SJSA1 (cell line): ENCODE measurements at regions not wholly inside any gene's neighbourhood (a gene's known extent, or its start where the extent isn't known, plus 50 kb on each side); places are given as distances from the start of the nearest gene placed in this dataset.
A peak's percentile ranks its signal among the peaks of the same experiment; 100 is the strongest.

ENCODE experiments used
- DNase-seq, 2 experiments: peaks; one replicate each; pipeline ENCODE4 v3.0.0-alpha.2; 2015 to 2020; ENCODE audit warnings: low spot score in 2 of 2, low read depth in 1 of 2
- H3K27ac ChIP-seq: fragments of 250-450 bp; sonication (Bioruptor Pico); 2 replicates; pipeline ENCODE4 v1.5.1; 2020; ENCODE audit warnings: mild to moderate bottlenecking, moderate library complexity
- H3K27me3 ChIP-seq: fragments of 250-450 bp; sonication (Bioruptor Pico); replicated peaks from 2 replicates; pipeline ENCODE4 v1.5.1; 2020; ENCODE audit warnings: mild to moderate bottlenecking, moderate library complexity
- H3K36me3 ChIP-seq: fragments of 250-450 bp; sonication (Bioruptor Pico); 2 replicates; pipeline ENCODE4 v1.5.1; 2020; ENCODE audit warnings: mild to moderate bottlenecking
- H3K4me1 ChIP-seq: fragments of 250-450 bp; sonication (Bioruptor Pico); replicated peaks from 2 replicates; pipeline ENCODE4 v1.6.1; 2021; ENCODE audit warnings: mild to moderate bottlenecking
- H3K4me3 ChIP-seq: fragments of 250-450 bp; sonication (Bioruptor Pico); 2 replicates; pipeline ENCODE4 v1.5.1; 2020; ENCODE audit warnings: mild to moderate bottlenecking
- H3K9me3 ChIP-seq: fragments of 250-450 bp; sonication (Bioruptor Pico); replicated peaks from 2 replicates; pipeline ENCODE4 v1.5.1; 2020; ENCODE audit warnings: mild to moderate bottlenecking

DNA sequence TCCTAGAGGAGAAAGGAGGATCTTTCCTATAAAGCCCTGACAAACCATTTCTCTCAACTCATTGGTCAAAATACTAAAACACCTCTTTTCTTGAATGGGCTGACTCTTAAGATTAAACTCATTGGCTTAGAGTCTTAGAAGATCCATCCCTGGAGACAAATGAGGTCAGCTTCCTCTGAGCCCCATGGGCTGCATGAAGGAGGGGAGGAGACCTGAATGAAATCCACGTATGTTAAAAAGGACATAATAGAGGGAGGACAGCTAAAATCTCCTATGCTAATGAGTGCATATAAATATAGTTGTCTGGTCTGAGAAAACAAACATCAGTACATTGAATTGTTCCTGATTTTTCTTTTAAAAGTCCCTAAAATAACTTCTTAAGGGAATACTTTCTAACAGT lies 255.0 kb downstream of the TBL1XR1 start:
- H3K36me3 ChIP-seq = no peaks in the 10 kb centered on the region

GRCh38 chr3:176941689-176942088 lies 255.6 kb downstream of the TBL1XR1 start:
- no peak for DNase-seq

More for the DNA sequence above, 255.0 kb downstream of the TBL1XR1 start:
- H3K27ac ChIP-seq = no peak overlapping the region
- no peaks in the 10 kb centered on the region for H3K9me3 ChIP-seq
- H3K27me3 ChIP-seq = no peaks in the 10 kb centered on the region
- no peak for DNase-seq
- no peak overlapping the region for H3K4me3 ChIP-seq
- H3K4me1 ChIP-seq = no peaks in the 10 kb centered on the region

GRCh38 chr3:176939022-176939817 lies 258.1 kb downstream of the TBL1XR1 start:
- Histone ChIP-seq H3K27ac (no peak overlapping the region), H3K9me3 (no peaks in the 10 kb centered on the region), H3K36me3 (no peaks in the 10 kb centered on the region), H3K4me1 (no peaks in the 10 kb centered on the region), H3K27me3 (no peaks in the 10 kb centered on the region), H3K4me3 (no peak overlapping the region)
- DNase-seq = peak in 1 of 2 experiments; percentile 41

More at GRCh38 chr3:176941689-176942088, 255.6 kb downstream of the TBL1XR1 start:
- H3K27ac ChIP-seq = no peak overlapping the region
- H3K4me1 ChIP-seq = no peaks in the 10 kb centered on the region
- no peaks in the 10 kb centered on the region for H3K36me3 ChIP-seq
- no peaks in the 10 kb centered on the region for H3K27me3 ChIP-seq
- no peaks in the 10 kb centered on the region for H3K9me3 ChIP-seq
- no peak overlapping the region for H3K4me3 ChIP-seq

GRCh38 chr3:176937994-176938393 lies 259.3 kb downstream of the TBL1XR1 start:
- no peaks in the 10 kb centered on the region for H3K36me3 ChIP-seq
- no peak for DNase-seq
- no peak overlapping the region for H3K27ac ChIP-seq
- H3K4me1 ChIP-seq = no peaks in the 10 kb centered on the region
- no peaks in the 10 kb centered on the region for H3K9me3 ChIP-seq
- H3K4me3 ChIP-seq = no peak overlapping the region
- H3K27me3 ChIP-seq = no peaks in the 10 kb centered on the region

DNA sequence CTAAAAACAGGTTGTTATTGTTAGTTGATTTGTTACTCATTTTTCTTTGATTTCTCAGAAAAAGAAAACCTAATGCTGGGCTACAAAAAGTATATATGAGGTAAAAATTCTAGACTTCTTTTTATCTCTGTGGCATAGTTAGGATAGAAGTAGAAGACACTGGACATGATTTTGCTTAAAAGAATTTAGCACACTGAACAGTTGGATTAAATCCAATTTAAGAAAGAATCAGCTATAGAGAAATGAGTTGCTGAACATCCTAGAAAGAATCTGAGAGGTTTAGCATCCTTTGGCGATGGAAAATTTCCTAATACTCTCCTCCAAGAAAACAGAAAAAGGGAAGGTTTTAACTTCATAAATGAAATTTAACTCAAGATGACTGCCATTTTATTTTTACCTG lies 259.7 kb downstream of the TBL1XR1 start:
- H3K27ac ChIP-seq = no peak overlapping the region
- H3K9me3 ChIP-seq = no peaks in the 10 kb centered on the region
- no peaks in the 10 kb centered on the region for H3K27me3 ChIP-seq
- no peaks in the 10 kb centered on the region for H3K36me3 ChIP-seq
- H3K4me1 ChIP-seq = no peaks in the 10 kb centered on the region
- DNase-seq = no peak
- H3K4me3 ChIP-seq = no peak overlapping the region

DNA sequence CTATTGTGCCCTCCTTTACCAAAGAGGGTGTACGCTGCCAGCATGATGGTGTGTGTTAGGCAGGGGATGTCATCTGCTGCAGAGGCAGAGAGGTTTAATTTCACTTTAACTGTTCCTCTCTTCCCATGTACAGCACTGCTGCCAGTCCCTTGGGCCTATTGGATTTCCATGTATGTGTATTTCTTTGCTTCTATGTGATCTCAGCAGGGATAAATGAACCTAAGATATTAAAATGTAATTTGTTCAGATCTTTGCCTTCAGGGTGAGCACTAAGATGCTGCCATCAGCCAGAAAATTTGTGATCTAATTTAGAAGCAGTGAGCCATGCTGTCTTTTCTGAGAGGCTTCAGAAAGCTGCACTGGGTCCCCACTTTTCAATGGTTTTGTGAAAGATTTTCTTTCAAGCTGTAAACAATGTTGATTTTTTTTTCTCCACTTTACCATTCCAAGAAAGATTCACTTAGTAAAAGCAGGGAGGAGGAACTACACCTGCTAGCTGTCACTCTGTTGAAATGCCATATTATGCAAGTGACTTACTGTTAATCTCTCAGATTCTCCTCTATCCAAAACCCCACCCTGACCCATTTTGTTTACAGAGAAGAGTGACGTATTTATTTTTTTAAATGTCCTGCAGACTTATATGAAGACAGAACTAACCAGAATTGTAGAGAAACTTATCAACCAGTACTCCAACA lies 261.9 kb downstream of the TBL1XR1 start:
- Histone ChIP-seq H3K36me3 (no peaks in the 10 kb centered on the region), H3K4me3 (no peak overlapping the region), H3K27ac (no peak overlapping the region), H3K27me3 (no peaks in the 10 kb centered on the region), H3K4me1 (no peaks in the 10 kb centered on the region), H3K9me3 (no peaks in the 10 kb centered on the region)
- DNase-seq = no peak

DNA sequence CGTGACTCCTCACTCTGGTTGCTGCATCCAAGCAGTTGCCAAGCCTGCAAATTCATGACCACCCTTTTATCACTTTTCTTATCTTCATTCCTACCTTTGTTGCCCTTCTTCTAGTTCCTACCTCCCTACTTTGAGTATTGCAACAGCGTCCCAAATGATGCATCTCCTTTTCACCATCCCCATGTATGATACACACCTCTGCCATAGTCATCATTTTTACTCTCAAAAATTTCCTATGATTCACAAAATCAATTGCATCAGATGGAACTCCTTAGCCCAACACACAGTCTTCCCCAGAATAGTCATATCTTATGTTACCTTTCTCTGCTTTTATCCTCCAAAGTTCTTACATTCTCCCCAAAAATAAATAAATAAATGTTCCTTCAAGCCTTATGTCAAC lies 262.6 kb downstream of the TBL1XR1 start:
- no peaks in the 10 kb centered on the region for H3K4me1 ChIP-seq
- H3K4me3 ChIP-seq = no peak overlapping the region
- no peak for DNase-seq
- no peaks in the 10 kb centered on the region for H3K27me3 ChIP-seq
- H3K9me3 ChIP-seq = no peaks in the 10 kb centered on the region
- H3K36me3 ChIP-seq = no peaks in the 10 kb centered on the region
- no peak overlapping the region for H3K27ac ChIP-seq

DNA sequence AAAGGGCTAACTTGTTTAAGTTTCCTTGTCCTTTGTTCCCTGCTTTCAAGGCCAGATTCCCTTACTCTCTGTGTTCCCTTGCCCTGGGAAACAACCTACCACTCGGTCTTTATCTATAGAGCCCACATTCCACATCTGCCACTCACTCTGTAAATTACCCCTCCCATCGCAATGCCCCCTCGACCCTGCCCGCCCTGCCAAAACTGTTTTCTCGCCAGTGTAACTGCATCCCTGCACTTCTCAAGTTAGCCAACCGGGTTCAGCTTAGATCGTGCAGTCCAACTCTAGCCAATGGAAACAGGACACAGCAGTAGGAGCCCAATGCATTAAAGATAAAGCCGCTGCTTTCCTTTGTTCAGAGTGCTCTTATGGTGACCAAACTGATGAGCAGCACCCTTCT lies 263.6 kb downstream of the TBL1XR1 start:
- no peaks in the 10 kb centered on the region for H3K9me3 ChIP-seq
- no peak overlapping the region for H3K4me3 ChIP-seq
- no peaks in the 10 kb centered on the region for H3K27me3 ChIP-seq

GRCh38 chr3:176932433-176932832 lies 264.8 kb downstream of the TBL1XR1 start:
- Histone ChIP-seq H3K9me3 (no peaks in the 10 kb centered on the region), H3K4me3 (no peak overlapping the region), H3K27me3 (no peaks in the 10 kb centered on the region), H3K36me3 (no peaks in the 10 kb centered on the region), H3K27ac (no peak overlapping the region), H3K4me1 (no peaks in the 10 kb centered on the region)
- no peak for DNase-seq

More for the DNA sequence above, 263.6 kb downstream of the TBL1XR1 start:
- H3K27ac ChIP-seq = no peak overlapping the region
- no peak for DNase-seq
- H3K36me3 ChIP-seq = no peaks in the 10 kb centered on the region
- H3K4me1 ChIP-seq = no peaks in the 10 kb centered on the region

DNA sequence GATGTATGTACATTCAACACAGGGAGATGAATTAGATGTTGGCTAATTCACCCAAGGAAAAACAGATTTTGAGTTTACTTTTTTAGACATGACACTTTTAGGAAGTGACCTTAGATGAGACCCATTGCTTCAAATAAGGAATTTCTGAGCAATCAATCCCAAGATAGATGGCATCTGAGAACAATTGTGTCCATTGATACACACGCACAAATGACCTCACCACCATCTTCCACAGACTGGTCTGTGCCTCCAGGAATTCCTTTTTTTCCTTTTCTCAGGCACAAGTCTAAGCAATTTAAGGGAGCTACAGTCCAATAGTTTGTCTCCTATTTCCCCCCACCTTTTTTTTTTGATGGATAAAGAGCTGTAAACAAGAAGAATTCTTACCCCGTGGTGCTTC lies 265.3 kb downstream of the TBL1XR1 start:
- no peak overlapping the region for H3K27ac ChIP-seq
- no peaks in the 10 kb centered on the region for H3K4me1 ChIP-seq
- H3K4me3 ChIP-seq = no peak overlapping the region
- H3K27me3 ChIP-seq = no peaks in the 10 kb centered on the region
- H3K9me3 ChIP-seq = no peaks in the 10 kb centered on the region
- H3K36me3 ChIP-seq = no peaks in the 10 kb centered on the region
- DNase-seq = no peak

GRCh38 chr3:176930942-176931341 lies 266.3 kb downstream of the TBL1XR1 start:
- Histone ChIP-seq H3K36me3 (no peaks in the 10 kb centered on the region), H3K4me1 (no peaks in the 10 kb centered on the region), H3K4me3 (no peak overlapping the region), H3K9me3 (no peaks in the 10 kb centered on the region), H3K27ac (no peak overlapping the region), H3K27me3 (no peaks in the 10 kb centered on the region)
- no peak for DNase-seq

- no peak for DNase-seq
- no peak overlapping the region for H3K4me3 ChIP-seq
- H3K27me3 ChIP-seq = no peaks in the 10 kb centered on the region
- no peak overlapping the region for H3K27ac ChIP-seq
- H3K4me1 ChIP-seq = no peaks in the 10 kb centered on the region
- no peaks in the 10 kb centered on the region for H3K9me3 ChIP-seq
- no peaks in the 10 kb centered on the region for H3K36me3 ChIP-seq
These were observed 268.7 kb downstream of the TBL1XR1 start for GRCh38 chr3:176928582-176928931.

GRCh38 chr3:176927706-176928581 lies 269.3 kb downstream of the TBL1XR1 start:
- Histone ChIP-seq H3K9me3 (no peaks in the 10 kb centered on the region), H3K27me3 (no peaks in the 10 kb centered on the region), H3K36me3 (no peaks in the 10 kb centered on the region), H3K4me3 (no peak overlapping the region), H3K4me1 (no peaks in the 10 kb centered on the region), H3K27ac (no peak overlapping the region)
- no peak for DNase-seq

DNA sequence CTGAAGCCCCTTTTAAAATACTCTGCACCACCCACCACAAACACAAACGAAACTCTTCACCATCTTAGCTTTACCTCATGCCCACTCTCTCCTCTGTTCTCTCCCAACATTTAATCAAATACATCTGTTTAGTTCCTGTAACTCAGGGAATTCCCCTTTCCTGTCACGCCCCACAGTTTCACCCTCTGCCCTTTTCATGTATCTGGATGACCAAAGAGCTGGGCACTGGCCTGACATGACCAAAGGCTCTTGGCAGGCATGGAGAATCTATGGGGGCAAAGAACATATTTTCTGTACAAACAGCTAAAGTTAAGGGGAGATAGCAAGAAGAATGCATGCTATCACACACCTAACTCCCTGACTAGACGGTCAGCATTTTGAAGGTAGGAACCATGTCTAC lies 270.0 kb downstream of the TBL1XR1 start:
- no peak overlapping the region for H3K27ac ChIP-seq
- H3K4me1 ChIP-seq = no peaks in the 10 kb centered on the region
- H3K4me3 ChIP-seq = no peak overlapping the region
- no peak for DNase-seq
- H3K9me3 ChIP-seq = no peaks in the 10 kb centered on the region
- no peaks in the 10 kb centered on the region for H3K36me3 ChIP-seq
- H3K27me3 ChIP-seq = no peaks in the 10 kb centered on the region
